GM12872 (cell line): ENCODE measurements at regions not wholly inside any gene's neighbourhood (a gene's known extent, or its start where the extent isn't known, plus 50 kb on each side); places are given as distances from the start of the nearest gene placed in this dataset.

Source experiments
- TF ChIP-seq, protein P1 (sequence below): IDR thresholded peaks from 3 replicates; pipeline ENCODE4 v1.5.1; 2011; ENCODE audit warnings: low read depth, mild to moderate bottlenecking, low read length, moderate library complexity; ENCODE audit not compliant: insufficient read depth

DNA sequence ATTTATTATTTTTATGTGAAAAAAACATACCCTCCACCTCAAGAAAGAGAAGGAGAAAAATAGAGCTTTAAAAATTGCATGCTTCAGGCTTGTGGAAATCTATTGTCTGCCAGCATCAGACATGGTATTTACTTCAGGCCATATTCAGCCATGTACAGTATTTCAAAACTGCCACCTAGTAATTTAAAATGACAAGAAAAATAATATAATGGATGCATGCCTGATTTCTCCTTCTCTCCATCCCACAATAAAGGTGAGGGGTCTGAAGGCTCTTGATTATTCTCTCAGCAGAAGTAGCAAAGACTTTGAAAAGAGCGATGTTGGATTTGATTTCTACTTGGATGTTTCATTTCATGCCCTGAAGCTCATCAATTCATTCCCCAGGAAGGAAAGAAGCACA lies 250.7 kb downstream of the TBC1D4 start:
- TF ChIP-seq, protein P1, sequence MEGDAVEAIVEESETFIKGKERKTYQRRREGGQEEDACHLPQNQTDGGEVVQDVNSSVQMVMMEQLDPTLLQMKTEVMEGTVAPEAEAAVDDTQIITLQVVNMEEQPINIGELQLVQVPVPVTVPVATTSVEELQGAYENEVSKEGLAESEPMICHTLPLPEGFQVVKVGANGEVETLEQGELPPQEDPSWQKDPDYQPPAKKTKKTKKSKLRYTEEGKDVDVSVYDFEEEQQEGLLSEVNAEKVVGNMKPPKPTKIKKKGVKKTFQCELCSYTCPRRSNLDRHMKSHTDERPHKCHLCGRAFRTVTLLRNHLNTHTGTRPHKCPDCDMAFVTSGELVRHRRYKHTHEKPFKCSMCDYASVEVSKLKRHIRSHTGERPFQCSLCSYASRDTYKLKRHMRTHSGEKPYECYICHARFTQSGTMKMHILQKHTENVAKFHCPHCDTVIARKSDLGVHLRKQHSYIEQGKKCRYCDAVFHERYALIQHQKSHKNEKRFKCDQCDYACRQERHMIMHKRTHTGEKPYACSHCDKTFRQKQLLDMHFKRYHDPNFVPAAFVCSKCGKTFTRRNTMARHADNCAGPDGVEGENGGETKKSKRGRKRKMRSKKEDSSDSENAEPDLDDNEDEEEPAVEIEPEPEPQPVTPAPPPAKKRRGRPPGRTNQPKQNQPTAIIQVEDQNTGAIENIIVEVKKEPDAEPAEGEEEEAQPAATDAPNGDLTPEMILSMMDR: no peak

DNA sequence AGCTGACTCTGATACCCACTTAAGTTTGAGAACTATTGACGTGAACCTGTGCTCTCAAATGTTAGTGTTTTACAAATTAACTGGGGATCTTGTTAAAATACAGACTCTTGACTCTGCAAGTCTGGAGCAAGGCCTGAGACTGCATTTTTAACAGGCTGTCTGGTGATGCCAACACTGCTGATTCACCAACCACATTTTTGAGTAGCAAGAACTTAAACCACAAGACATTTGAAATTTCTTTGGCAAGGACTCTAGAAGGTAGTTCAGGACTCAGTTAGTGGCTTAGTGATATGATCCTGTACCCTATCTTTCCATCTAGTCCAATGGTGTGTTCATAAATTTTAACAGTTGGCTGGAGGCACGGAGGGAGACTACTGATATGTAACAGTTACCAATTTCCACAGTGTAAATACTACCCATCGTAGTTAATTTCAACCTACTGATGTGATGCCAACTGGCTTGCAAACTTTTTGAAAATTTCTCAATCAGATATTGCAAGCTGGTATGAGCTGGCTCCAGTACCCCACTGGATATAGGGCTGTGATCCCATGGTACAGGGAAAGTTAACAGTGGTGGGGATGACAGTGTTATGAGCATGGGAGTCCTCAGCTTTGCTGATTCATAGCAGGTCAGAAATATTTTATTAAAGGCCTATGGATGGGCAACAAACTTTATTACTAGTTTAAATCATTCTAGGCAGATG lies 255.1 kb downstream of the TBC1D4 start:
- TF ChIP-seq, protein P1: no peak

DNA sequence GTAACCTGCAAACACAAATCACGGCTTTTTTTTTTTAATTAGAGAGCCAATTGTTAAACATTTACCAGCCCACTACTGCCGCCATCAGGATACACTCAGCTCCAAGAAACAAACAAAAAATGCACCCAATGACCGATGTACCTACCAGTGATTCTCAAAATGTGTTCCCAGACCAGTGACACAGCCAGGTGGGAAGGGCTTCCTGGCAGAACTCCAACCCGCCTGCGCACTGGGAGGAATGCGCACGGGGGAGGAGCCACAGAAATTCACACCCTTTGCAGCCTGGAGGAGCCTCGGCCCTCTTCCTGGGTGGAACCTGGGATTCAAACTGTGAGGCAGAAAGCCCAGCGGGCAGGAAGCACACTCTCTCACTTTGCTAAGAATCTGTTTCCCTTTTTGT lies 255.9 kb downstream of the TBC1D4 start:
- TF ChIP-seq, protein P1: no peak

DNA sequence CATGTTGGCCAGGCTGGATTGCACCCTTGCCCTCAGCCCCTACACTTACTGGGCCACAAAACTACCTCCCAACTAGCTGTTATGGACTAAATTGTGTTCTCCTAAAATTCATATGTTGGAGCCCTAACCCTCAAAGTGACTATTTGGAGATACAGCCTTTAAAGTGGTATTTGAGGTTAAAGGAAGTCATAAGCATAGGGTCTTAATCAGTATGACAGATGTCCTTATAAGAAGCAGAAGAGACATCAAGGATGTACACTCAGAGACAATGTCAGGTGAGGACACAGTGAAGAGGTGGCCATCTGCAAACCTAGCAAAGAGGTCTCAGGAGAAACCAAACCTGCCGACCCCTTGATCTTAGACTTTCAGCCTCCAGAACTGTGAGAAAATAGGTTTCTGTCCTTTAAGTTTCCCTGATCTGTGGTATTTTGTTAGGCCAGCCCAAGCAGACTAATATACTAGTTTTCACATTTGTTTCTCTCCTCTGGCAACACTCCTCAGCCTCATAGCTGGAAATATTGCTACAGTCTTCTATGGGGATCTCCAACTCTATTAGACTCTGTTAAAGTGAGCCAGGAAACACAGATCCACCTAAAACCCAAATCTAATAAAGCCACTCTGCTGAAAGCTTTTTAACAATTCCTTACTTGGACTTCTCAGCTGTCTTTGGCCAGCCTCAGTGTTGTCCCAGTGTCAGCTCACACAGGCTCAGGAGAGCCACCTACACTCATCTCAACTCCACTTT lies 256.5 kb downstream of the TBC1D4 start:
- TF ChIP-seq, protein P1: no peak

DNA sequence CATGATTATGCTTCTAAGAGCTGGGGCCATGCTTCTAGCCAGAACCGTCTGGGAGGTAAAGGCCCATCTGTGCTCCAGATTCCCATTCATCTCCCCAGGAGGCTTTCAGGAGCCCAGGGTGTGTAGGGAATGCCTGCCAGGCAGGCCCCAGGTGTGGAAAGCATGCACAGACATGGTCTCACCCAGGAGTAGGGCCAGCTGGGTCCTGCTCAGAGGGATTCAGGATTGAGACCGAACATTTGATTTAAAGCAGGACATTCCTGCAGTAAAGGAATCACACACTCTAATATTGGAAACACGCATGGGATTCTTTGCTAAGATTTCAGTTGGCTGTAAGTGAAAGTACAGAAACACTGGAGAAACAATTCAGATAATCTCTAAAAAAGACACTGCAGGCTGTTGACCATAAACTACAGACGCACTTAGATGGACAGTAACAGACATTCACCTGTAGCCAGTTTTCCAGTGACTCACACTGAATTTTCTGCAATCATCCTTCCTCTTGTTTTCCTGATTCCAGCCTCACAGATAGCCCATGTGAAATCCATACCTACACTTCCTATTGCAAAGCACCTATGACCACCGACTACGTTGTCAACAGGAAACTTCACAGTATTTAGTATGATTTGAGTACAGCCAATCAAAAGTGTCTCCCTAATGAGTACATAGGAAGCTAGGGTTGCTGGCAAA lies 257.8 kb downstream of the TBC1D4 start:
- TF ChIP-seq, protein P1: no peak

DNA sequence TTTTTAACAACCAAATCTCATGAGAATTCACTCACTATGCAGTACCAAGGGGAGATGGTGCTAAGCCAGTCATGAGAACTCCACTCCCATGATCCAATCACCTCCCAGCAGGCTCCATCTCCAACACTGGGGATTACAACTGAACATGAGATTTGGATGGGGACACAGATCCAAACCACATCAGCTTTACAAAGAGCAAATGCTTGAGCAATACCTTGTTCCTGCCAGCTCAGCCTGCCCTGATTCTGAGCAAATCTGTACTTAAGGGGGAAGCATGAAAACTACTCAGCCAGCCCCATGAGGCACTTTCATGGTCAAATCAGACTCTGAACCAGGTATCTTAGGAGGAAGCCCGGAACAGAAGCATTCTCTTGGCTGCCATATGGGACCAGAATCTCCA lies 259.9 kb downstream of the TBC1D4 start:
- TF ChIP-seq, protein P1: no peak

DNA sequence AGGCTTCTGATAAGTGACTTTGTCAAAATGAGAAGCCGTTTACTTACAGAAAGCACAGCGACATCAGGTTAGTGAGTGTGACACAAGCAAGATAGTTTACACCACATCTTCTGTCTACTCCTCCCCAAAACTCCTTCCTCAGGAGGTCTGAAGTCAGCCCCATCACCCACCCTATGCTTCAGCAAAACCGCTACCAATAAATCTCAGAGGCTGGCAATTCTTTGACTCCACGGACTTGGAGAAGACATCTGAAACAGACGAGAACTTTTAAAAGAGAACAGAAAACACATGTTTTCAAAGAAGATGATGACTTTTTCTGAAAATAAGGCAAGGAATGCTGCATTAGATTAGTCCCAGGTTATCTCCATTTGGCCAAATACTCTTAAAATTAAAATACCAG lies 261.1 kb downstream of the TBC1D4 start:
- TF ChIP-seq, protein P1: no peak
